HEK293 (cell line): ENCODE measurements at regions not wholly inside any gene's neighbourhood (a gene's known extent, or its start where the extent isn't known, plus 50 kb on each side); places are given as distances from the start of the nearest gene placed in this dataset.

ENCODE experiments used
- CTCF ChIA-PET: fragments of 350-600 bp; formaldehyde crosslinking; extraction: SDS; loops from one replicate; lab custom pipeline; 2021; ENCODE audit warnings: antibody characterized with exemption; lab: Yijun Ruan, JAX
- POLR2A ChIA-PET: fragments of 300-600 bp; formaldehyde crosslinking; extraction: SDS; loops from one replicate; lab custom pipeline; 2020; ENCODE audit warnings: antibody characterized with exemption, inconsistent platforms; lab: Yijun Ruan, JAX
- H3K27ac ChIP-seq: fragments of 200-500 bp; sonication (Bioruptor generic); 2 replicates; pipeline ENCODE4 v1.5.1; 2014; ENCODE audit warnings: low read depth, low read length, control low read depth, inconsistent platforms; ENCODE audit errors: extremely low read depth
- H3K36me3 ChIP-seq, 2 experiments: fragments of 200-500 bp in 1 of 2; sonication (Bioruptor generic) in 1 of 2; 1 replicate in 1 of 2; 2 replicates in 1 of 2; pipeline ENCODE4 v1.5.1; 2014 to 2017; ENCODE audit warnings: inconsistent platforms in 2 of 2, low read length in 2 of 2; ENCODE audit not compliant: control insufficient read depth in 2 of 2, insufficient read depth in 1 of 2
- H3K4me1 ChIP-seq: fragments of 200-500 bp; sonication (Bioruptor generic); 2 replicates; pipeline ENCODE4 v1.5.1; 2014; ENCODE audit warnings: mild to moderate bottlenecking, low read length, inconsistent platforms; ENCODE audit not compliant: control insufficient read depth, insufficient read depth
- H3K4me3 ChIP-seq: 2 replicates; pipeline ENCODE4 v1.5.1; 2011; ENCODE audit warnings: low read depth, mild to moderate bottlenecking, control low read depth, low read length, moderate library complexity
- H3K9me3 ChIP-seq: fragments of 200-500 bp; sonication (Bioruptor generic); 2 replicates; pipeline ENCODE4 v1.5.1; 2014; ENCODE audit warnings: low read depth, low read length, inconsistent platforms; ENCODE audit not compliant: control insufficient read depth, insufficient read depth
- GLI4 ChIP-seq: fragments of 450-650 bp; formaldehyde crosslinking; IDR thresholded peaks from 2 replicates; pipeline ENCODE4 v1.5.1; 2016; ENCODE audit warnings: missing biosample characterization, missing genetic modification characterization
- KLF10 ChIP-seq: fragments of 450-650 bp; IDR thresholded peaks from 2 replicates; pipeline ENCODE4 v1.5.1; 2018; ENCODE audit warnings: missing biosample characterization, mild to moderate bottlenecking, missing genetic modification characterization
- KLF16 ChIP-seq: fragments of 450-650 bp; formaldehyde crosslinking; IDR thresholded peaks from 2 replicates; pipeline ENCODE4 v1.5.1; 2017; ENCODE audit warnings: missing biosample characterization, missing genetic modification characterization
- KLF8 ChIP-seq: fragments of 450-650 bp; formaldehyde crosslinking; IDR thresholded peaks from 2 replicates; pipeline ENCODE4 v1.5.1; 2016; ENCODE audit warnings: missing biosample characterization, missing genetic modification characterization
- PATZ1 ChIP-seq: fragments of 450-650 bp; formaldehyde crosslinking; IDR thresholded peaks from 2 replicates; pipeline ENCODE4 v1.5.1; 2016; ENCODE audit warnings: missing biosample characterization, missing genetic modification characterization
- PRDM1 ChIP-seq: fragments of 450-650 bp; formaldehyde crosslinking; IDR thresholded peaks from 2 replicates; pipeline ENCODE4; 2016; ENCODE audit warnings: missing biosample characterization, missing genetic modification characterization
- SALL2 ChIP-seq: fragments of 450-650 bp; formaldehyde crosslinking; IDR thresholded peaks from 2 replicates; pipeline ENCODE4 v1.5.0; 2017; ENCODE audit warnings: missing biosample characterization, mild to moderate bottlenecking, missing genetic modification characterization, borderline replicate concordance
- ZBTB8A ChIP-seq: fragments of 450-650 bp; formaldehyde crosslinking; IDR thresholded peaks from 2 replicates; pipeline ENCODE4 v1.5.1; 2016; ENCODE audit warnings: missing biosample characterization, missing genetic modification characterization
- ZNF132 ChIP-seq: fragments of 450-650 bp; formaldehyde crosslinking; IDR thresholded peaks from 2 replicates; pipeline ENCODE4 v1.5.1; 2017; ENCODE audit warnings: missing biosample characterization, missing genetic modification characterization, borderline replicate concordance
- ZNF239 ChIP-seq: fragments of 450-650 bp; formaldehyde crosslinking; IDR thresholded peaks from 2 replicates; pipeline ENCODE4 v1.5.1; 2016; ENCODE audit warnings: missing biosample characterization, missing genetic modification characterization
- ZNF248 ChIP-seq: fragments of 450-650 bp; formaldehyde crosslinking; IDR thresholded peaks from 2 replicates; pipeline ENCODE4 v1.5.1; 2017; ENCODE audit warnings: missing biosample characterization, missing genetic modification characterization
- ZNF266 ChIP-seq: fragments of 450-650 bp; formaldehyde crosslinking; IDR thresholded peaks from 2 replicates; pipeline ENCODE4 v1.5.1; 2016; ENCODE audit warnings: missing biosample characterization, missing genetic modification characterization, low read depth
- ZNF274 ChIP-seq, 2 experiments: fragments of 200-500 bp in 1 of 2; fragments of 450-650 bp in 1 of 2; sonication (Bioruptor generic) in 1 of 2; formaldehyde crosslinking in 1 of 2; IDR thresholded peaks; 2 replicates each; pipeline versions ENCODE4 v1.5.1 to v1.6.1; 2014 to 2016; ENCODE audit warnings: borderline replicate concordance in 1 of 2, inconsistent platforms in 1 of 2, low read length in 1 of 2, missing biosample characterization in 1 of 2, missing genetic modification characterization in 1 of 2
- ZNF292 ChIP-seq: fragments of 450-650 bp; formaldehyde crosslinking; IDR thresholded peaks from 2 replicates; pipeline ENCODE4 v1.5.1; 2016; ENCODE audit warnings: low read depth, missing biosample characterization, missing genetic modification characterization, borderline replicate concordance
- ZNF350 ChIP-seq: fragments of 450-650 bp; formaldehyde crosslinking; IDR thresholded peaks from 2 replicates; pipeline ENCODE4 v1.5.0; 2017; ENCODE audit warnings: missing biosample characterization, mild to moderate bottlenecking, missing genetic modification characterization
- ZNF433 ChIP-seq: fragments of 450-650 bp; formaldehyde crosslinking; IDR thresholded peaks from 2 replicates; pipeline ENCODE4 v1.5.1; 2016; ENCODE audit warnings: missing biosample characterization, missing genetic modification characterization, low read depth
- ZNF48 ChIP-seq: fragments of 450-650 bp; formaldehyde crosslinking; IDR thresholded peaks from 2 replicates; pipeline ENCODE4 v1.5.1; 2016; ENCODE audit warnings: missing biosample characterization, missing genetic modification characterization
- ZNF621 ChIP-seq: fragments of 450-650 bp; formaldehyde crosslinking; IDR thresholded peaks from 2 replicates; pipeline ENCODE4 v1.5.1; 2017; ENCODE audit warnings: missing biosample characterization, missing genetic modification characterization
- ZNF623 ChIP-seq: fragments of 450-650 bp; formaldehyde crosslinking; IDR thresholded peaks from 2 replicates; pipeline ENCODE4 v1.5.1; 2016; ENCODE audit warnings: missing biosample characterization, missing genetic modification characterization
- ZNF639 ChIP-seq: fragments of 450-650 bp; formaldehyde crosslinking; IDR thresholded peaks from 2 replicates; pipeline ENCODE4 v1.5.1; 2016; ENCODE audit warnings: missing biosample characterization, missing genetic modification characterization
- ZNF791 ChIP-seq: fragments of 450-650 bp; formaldehyde crosslinking; IDR thresholded peaks from 2 replicates; pipeline ENCODE4 v1.5.1; 2016; ENCODE audit warnings: missing biosample characterization, missing genetic modification characterization
- ZNF792 ChIP-seq: fragments of 450-650 bp; formaldehyde crosslinking; IDR thresholded peaks from 2 replicates; pipeline ENCODE4 v1.5.1; 2016; ENCODE audit warnings: missing biosample characterization, missing genetic modification characterization
- TF ChIP-seq, protein P1 (sequence below): fragments of 450-650 bp; IDR thresholded peaks from 2 replicates; pipeline ENCODE4 v1.5.1; 2018; ENCODE audit warnings: missing biosample characterization, mild to moderate bottlenecking, missing genetic modification characterization
- TF ChIP-seq, protein P2 (sequence below): fragments of 450-650 bp; formaldehyde crosslinking; IDR thresholded peaks from 2 replicates; pipeline ENCODE4 v1.5.1; 2017; ENCODE audit warnings: missing biosample characterization, missing genetic modification characterization
- TF ChIP-seq, protein P3 (sequence below): fragments of 450-650 bp; formaldehyde crosslinking; IDR thresholded peaks from 2 replicates; pipeline ENCODE4 v1.5.1; 2017; ENCODE audit warnings: missing biosample characterization, missing genetic modification characterization

- H3K36me3 ChIP-seq = no peaks in the 10 kb centered on the region
- TF ChIP-seq ZNF48 (tag by site-specific recombination) (no peak), ZNF266 (tag by site-specific recombination) (no peak), ZNF292 (no peak), SALL2 (tag by site-specific recombination) (no peak), GLI4 (tag by site-specific recombination) (no peak), ZNF350 (tag by site-specific recombination) (peak; percentile 62)
- TF ChIP-seq, all 188 proteins: peak for 1
- H3K4me3 ChIP-seq = no peak overlapping the region
- H3K9me3 ChIP-seq = no peaks in the 10 kb centered on the region
- no peak overlapping the region for H3K27ac ChIP-seq
- CTCF ChIA-PET = interaction anchor here (0.7 to 1.2 kb wide), 2 partner anchors 131 to 295 kb away, joined by 3 read pairs; no protein-coding TSS in a partner anchor
- POLR2A ChIA-PET = no interaction called here
- H3K4me1 ChIP-seq = no peaks in the 10 kb centered on the region
Observed at GRCh38 chr2:54372361-54372760, 83.8 kb upstream of the SPTBN1 start.

DNA sequence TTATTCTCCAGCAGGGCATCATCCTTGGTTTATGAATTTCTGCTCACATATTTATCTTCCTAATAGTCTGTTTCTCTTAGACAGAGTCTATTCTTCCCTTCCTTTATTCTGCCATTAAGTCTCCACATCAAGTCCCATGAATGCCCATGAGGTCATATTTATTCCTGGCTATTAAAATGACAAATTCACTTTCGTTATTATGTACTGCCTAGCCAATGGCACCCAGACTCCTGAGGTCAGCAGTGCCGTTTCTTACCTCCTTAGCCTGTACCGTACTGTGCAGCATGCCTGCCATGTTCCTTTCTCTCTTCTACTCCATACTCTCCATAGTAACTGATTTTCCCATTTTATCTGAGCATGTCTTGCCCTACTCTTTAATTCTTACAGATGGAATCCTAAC is 82.3 kb upstream of the SPTBN1 start:
- Histone ChIP-seq H3K27ac (no peak overlapping the region), H3K9me3 (no peaks in the 10 kb centered on the region), H3K4me3 (no peak overlapping the region), H3K36me3 (no peaks in the 10 kb centered on the region), H3K4me1 (no peaks in the 10 kb centered on the region)
- POLR2A ChIA-PET = no interaction called here
- TF ChIP-seq ZNF274 (IDR thresholded peaks at IDR 0.05; ENCODE audit: low read length) = no peak
- TF ChIP-seq ZNF274 (tag by site-specific recombination; IDR thresholded peaks at IDR 0.05; ENCODE audit: borderline replicate concordance) = no peak
- TF ChIP-seq ZNF621 = no peak
- TF ChIP-seq, protein P1, sequence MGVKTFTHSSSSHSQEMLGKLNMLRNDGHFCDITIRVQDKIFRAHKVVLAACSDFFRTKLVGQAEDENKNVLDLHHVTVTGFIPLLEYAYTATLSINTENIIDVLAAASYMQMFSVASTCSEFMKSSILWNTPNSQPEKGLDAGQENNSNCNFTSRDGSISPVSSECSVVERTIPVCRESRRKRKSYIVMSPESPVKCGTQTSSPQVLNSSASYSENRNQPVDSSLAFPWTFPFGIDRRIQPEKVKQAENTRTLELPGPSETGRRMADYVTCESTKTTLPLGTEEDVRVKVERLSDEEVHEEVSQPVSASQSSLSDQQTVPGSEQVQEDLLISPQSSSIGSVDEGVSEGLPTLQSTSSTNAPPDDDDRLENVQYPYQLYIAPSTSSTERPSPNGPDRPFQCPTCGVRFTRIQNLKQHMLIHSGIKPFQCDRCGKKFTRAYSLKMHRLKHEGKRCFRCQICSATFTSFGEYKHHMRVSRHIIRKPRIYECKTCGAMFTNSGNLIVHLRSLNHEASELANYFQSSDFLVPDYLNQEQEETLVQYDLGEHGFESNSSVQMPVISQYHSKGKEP (tag by site-specific recombination) = no peak
- TF ChIP-seq KLF10 (tag by site-specific recombination) = no peak
- no peak for TF ChIP-seq PATZ1 (tag by site-specific recombination)
- no peak for TF ChIP-seq ZNF623 (tag by site-specific recombination)
- no peak for TF ChIP-seq ZNF433
- TF ChIP-seq KLF8 (tag by site-specific recombination) = no peak
- TF ChIP-seq ZNF239 = no peak
- CTCF ChIA-PET = no interaction called here

GRCh38 chr2:54374591-54375364 is 81.3 kb upstream of the SPTBN1 start:
- H3K27ac ChIP-seq = no peak overlapping the region
- no peaks in the 10 kb centered on the region for H3K36me3 ChIP-seq
- ChIA-PET CTCF (no interaction called here), POLR2A (no interaction called here)
- H3K4me3 ChIP-seq = no peak overlapping the region
- H3K9me3 ChIP-seq = no peaks in the 10 kb centered on the region
- no peaks in the 10 kb centered on the region for H3K4me1 ChIP-seq
- TF ChIP-seq, protein P2, sequence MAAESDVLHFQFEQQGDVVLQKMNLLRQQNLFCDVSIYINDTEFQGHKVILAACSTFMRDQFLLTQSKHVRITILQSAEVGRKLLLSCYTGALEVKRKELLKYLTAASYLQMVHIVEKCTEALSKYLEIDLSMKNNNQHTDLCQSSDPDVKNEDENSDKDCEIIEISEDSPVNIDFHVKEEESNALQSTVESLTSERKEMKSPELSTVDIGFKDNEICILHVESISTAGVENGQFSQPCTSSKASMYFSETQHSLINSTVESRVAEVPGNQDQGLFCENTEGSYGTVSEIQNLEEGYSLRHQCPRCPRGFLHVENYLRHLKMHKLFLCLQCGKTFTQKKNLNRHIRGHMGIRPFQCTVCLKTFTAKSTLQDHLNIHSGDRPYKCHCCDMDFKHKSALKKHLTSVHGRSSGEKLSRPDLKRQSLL (tag by site-specific recombination) = no peak
- no peak for TF ChIP-seq ZBTB8A
- no peak for TF ChIP-seq ZNF248 (tag by site-specific recombination)
- no peak for TF ChIP-seq KLF16 (tag by site-specific recombination)
- TF ChIP-seq ZNF639 (tag by site-specific recombination) = no peak
- TF ChIP-seq ZNF433 = no peak
- no peak for TF ChIP-seq ZNF792
- no peak for TF ChIP-seq ZNF132
- no peak for TF ChIP-seq PRDM1 (tag by site-specific recombination)
- no peak for TF ChIP-seq ZNF791 (tag by site-specific recombination)
- TF ChIP-seq, protein P3, sequence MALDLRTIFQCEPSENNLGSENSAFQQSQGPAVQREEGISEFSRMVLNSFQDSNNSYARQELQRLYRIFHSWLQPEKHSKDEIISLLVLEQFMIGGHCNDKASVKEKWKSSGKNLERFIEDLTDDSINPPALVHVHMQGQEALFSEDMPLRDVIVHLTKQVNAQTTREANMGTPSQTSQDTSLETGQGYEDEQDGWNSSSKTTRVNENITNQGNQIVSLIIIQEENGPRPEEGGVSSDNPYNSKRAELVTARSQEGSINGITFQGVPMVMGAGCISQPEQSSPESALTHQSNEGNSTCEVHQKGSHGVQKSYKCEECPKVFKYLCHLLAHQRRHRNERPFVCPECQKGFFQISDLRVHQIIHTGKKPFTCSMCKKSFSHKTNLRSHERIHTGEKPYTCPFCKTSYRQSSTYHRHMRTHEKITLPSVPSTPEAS (tag by site-specific recombination) = no peak
